ENCODE measurements at regions not wholly inside any gene's neighbourhood (a gene's known extent, or its start where the extent isn't known, plus 50 kb on each side); places are given as distances from the start of the nearest gene placed in this dataset.
A peak's percentile ranks its signal among the peaks of the same experiment; 100 is the strongest.

DNA sequence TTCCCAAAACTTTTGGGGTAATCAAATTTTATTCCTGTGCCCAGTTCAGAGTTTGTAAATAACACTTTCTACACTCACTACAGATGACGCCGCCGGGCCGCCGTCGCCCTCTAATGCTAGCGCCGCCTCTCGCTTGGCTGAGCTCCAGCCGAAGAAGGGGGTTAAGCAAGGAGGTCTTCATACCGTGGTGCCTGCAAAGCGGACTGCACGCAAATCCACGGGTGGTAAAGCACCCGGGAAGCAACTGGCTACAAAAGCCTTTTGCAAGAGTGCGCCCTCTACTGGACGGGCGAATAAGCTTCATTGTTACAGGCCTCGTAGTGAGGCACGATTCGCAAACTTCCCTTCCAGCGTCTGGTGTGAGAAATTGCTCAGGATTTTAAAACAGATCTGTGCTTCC is 280.4 kb downstream of the MEF2C start:
- Histone ChIP-seq H3K4me3 (ENCODE audit: low read length in 2 of 2) (no peak overlapping the region), H3K36me3 (ENCODE audit: control insufficient read depth in 1 of 2, insufficient read depth in 2 of 2, low read length in 1 of 2) (no peaks in the 10 kb centered on the region), H3K9me3 (ENCODE audit: control insufficient read depth, low read length) (no peaks in the 10 kb centered on the region), H3K4me1 (ENCODE audit: control insufficient read depth in 1 of 2, insufficient read depth in 2 of 2, low read length in 2 of 2) (no peaks in the 10 kb centered on the region), H3K27me3 (ENCODE audit: control insufficient read depth in 1 of 2, insufficient read depth in 2 of 2, low read length in 1 of 2) (no peaks in the 10 kb centered on the region), H3K27ac (ENCODE audit: low read depth in 1 of 2, low read length in 2 of 2) (no peak overlapping the region)
- 89 to 90% methylated on average over 22 of the region's 22 CpGs for WGBS, 2 donors
- intact Hi-C loops (cut with DNase I): no loop called here
- DNase-seq (peak in 1 of 2 donors; percentile 65), ATAC-seq (ENCODE audit: low FRiP score) (no peak)

DNA sequence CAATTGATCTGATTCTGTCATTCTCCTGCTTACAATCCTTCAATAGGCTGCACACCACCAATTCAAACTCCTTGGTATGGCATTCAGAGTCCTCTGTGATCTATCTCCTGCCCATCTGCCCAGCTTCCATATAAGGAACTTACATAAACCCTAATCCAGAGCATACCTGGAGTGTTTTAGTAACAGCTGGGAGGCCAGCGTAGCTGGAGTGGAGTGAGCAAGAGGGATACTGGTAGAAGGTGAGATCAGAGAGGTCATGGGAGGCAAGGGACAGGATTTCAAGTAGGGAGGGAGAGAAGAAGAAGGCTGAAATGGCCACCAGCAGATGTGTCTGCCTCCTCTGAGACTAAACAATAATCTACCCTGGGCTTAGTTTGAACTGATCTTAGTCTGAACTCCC is 288.5 kb downstream of the MEF2C start:
- Histone ChIP-seq H3K36me3 (ENCODE audit: control insufficient read depth in 1 of 2, insufficient read depth in 2 of 2, low read length in 1 of 2) (no peaks in the 10 kb centered on the region), H3K27me3 (ENCODE audit: control insufficient read depth in 1 of 2, insufficient read depth in 2 of 2, low read length in 1 of 2) (no peaks in the 10 kb centered on the region), H3K4me1 (ENCODE audit: control insufficient read depth in 1 of 2, insufficient read depth in 2 of 2, low read length in 2 of 2) (no peaks in the 10 kb centered on the region), H3K9me3 (ENCODE audit: control insufficient read depth, low read length) (no peaks in the 10 kb centered on the region), H3K4me3 (ENCODE audit: low read length in 2 of 2) (no peak overlapping the region), H3K27ac (ENCODE audit: low read depth in 1 of 2, low read length in 2 of 2) (no peak overlapping the region)
- intact Hi-C loops (cut with DNase I): no loop called here
- 67 to 75% methylated on average over 1 of the region's 1 CpG for WGBS, 2 donors
- DNase-seq (no peak), ATAC-seq (ENCODE audit: low FRiP score) (no peak)

DNA sequence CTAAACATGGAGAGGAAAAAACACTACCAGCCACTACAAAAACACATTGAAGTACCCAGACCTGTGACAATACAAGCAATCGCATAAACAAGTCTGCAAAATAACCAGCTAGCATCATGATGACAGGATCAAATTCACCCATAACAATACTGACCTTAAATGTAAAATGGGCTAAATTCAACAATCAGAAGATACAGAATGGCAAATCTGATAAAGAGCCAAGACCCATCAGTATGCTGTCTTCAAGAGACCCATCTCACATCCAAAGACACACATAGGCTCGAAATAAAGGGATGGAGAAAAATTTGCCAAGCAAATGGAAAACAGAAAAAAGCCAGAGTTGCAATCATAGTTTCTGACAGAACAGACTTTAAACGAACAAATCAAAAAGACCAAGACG is 294.4 kb downstream of the MEF2C start:
- Histone ChIP-seq H3K36me3 (ENCODE audit: control insufficient read depth in 1 of 2, insufficient read depth in 2 of 2, low read length in 1 of 2) (no peaks in the 10 kb centered on the region), H3K27me3 (ENCODE audit: control insufficient read depth in 1 of 2, insufficient read depth in 2 of 2, low read length in 1 of 2) (no peaks in the 10 kb centered on the region), H3K27ac (ENCODE audit: low read depth in 1 of 2, low read length in 2 of 2) (no peak overlapping the region), H3K4me3 (ENCODE audit: low read length in 2 of 2) (no peak overlapping the region), H3K4me1 (ENCODE audit: control insufficient read depth in 1 of 2, insufficient read depth in 2 of 2, low read length in 2 of 2) (no peaks in the 10 kb centered on the region), H3K9me3 (ENCODE audit: control insufficient read depth, low read length) (peaks cover 1% of the 10 kb centered on the region)
- ATAC-seq (ENCODE audit: low FRiP score) (no peak), DNase-seq (no peak)
- intact Hi-C loops (cut with DNase I): no loop called here
- WGBS, 2 donors: 81 to 85% methylated on average over 4 of the region's 4 CpGs

DNA sequence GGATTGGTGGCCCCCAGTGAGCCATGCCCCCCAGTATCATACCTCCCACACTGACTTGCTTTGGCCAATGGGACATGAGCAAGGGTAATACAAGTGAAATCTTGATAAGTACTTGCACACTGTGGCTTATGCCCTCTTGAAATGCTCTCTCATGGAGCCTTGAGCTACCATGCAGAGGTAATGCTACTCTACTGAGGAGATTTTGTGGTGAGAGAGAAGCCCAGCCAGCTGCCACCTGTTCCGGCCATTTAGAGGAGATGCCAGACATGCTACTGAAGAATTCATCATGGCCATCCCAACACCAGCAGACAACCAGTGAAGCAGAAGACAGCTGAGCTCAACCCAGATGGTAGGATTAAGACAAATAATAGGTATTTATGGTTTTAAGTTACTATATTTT is 299.5 kb downstream of the MEF2C start:
- no peak overlapping the region for H3K27ac ChIP-seq (ENCODE audit: low read depth in 1 of 2, low read length in 2 of 2)
- H3K9me3 ChIP-seq (ENCODE audit: control insufficient read depth, low read length): peaks cover 1% of the 10 kb centered on the region
- intact Hi-C loops (cut with DNase I): no loop called here
- H3K4me3 ChIP-seq (ENCODE audit: low read length in 2 of 2): no peak overlapping the region
- DNase-seq (no peak), ATAC-seq (ENCODE audit: low FRiP score) (no peak)
- H3K4me1 ChIP-seq (ENCODE audit: control insufficient read depth in 1 of 2, insufficient read depth in 2 of 2, low read length in 2 of 2): no peaks in the 10 kb centered on the region
- 89 to 95% methylated on average over 1 of the region's 1 CpG for WGBS, 2 donors
- no peaks in the 10 kb centered on the region for H3K27me3 ChIP-seq (ENCODE audit: control insufficient read depth in 1 of 2, insufficient read depth in 2 of 2, low read length in 1 of 2)
- no peaks in the 10 kb centered on the region for H3K36me3 ChIP-seq (ENCODE audit: control insufficient read depth in 1 of 2, insufficient read depth in 2 of 2, low read length in 1 of 2)

DNA sequence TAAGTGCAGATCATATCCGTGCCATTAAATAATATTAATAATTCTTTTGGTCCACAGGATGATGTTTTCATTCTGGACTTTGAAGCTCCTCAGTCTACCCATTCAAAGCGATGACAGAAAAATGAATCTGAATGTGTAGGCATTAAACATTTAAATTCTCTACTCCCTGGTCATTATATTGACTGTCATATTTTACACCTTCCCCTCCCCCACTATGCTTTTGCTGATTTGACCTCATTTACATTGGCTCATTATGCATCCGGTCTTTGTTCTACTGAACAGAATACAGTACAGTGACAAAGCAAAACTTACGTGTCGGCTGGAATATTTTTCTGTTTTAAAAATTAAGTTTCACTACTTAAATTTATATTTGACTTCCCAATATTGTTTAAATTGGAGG is 289.7 kb upstream of the TMEM161B start:
- Histone ChIP-seq H3K27me3 (ENCODE audit: control insufficient read depth in 1 of 2, insufficient read depth in 2 of 2, low read length in 1 of 2) (no peaks in the 10 kb centered on the region), H3K4me1 (ENCODE audit: control insufficient read depth in 1 of 2, insufficient read depth in 2 of 2, low read length in 2 of 2) (no peaks in the 10 kb centered on the region), H3K36me3 (ENCODE audit: control insufficient read depth in 1 of 2, insufficient read depth in 2 of 2, low read length in 1 of 2) (no peaks in the 10 kb centered on the region), H3K4me3 (ENCODE audit: low read length in 2 of 2) (no peak overlapping the region), H3K27ac (ENCODE audit: low read depth in 1 of 2, low read length in 2 of 2) (no peak overlapping the region), H3K9me3 (ENCODE audit: control insufficient read depth, low read length) (no peaks in the 10 kb centered on the region)
- DNase-seq (no peak), ATAC-seq (ENCODE audit: low FRiP score) (no peak)
- intact Hi-C loops (cut with DNase I): no loop called here
- 86 to 89% methylated on average over 5 of the region's 5 CpGs for WGBS, 2 donors

DNA sequence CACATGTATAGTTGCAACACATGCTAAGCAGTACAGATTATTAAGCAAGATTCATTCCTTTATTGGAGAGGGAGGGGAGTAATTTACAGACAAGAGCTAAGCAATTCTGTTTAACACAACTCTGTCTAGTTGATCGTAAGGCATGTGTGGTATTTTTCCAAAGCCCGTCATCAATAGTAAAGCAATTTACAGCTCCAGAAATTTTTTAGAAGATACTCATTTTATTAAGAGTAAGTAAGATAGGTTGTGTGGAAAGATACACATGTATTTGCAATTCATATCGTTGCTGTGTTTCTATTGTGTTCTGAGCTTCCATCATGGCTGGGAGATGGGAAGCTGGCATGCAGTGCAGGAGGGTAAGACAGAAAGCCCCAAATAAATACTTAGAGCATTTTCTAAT is 289.2 kb upstream of the TMEM161B start:
- 74 to 76% methylated on average over 3 of the region's 3 CpGs for WGBS, 2 donors

DNA sequence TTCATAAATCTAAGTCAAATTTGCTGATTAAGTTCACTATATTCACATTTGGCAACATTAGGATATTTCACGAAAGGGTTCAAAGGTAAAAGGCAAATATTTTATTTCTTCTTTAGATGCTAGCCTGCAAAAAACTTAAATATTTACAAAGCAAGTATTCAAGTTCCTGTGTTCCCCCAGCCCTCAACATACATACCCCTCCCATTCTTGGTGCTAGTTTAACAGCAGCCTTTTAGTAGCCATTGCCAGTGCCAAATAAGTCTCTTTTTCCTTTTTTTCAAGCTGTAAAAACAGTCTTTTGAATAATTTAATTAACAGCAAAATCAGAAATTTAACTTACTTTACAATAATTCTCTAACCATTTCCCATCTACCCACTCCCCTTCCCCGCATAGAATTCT is 288.5 kb upstream of the TMEM161B start:
- Histone ChIP-seq H3K9me3 (ENCODE audit: control insufficient read depth, low read length) (no peaks in the 10 kb centered on the region), H3K4me3 (ENCODE audit: low read length in 2 of 2) (no peak overlapping the region), H3K27ac (ENCODE audit: low read depth in 1 of 2, low read length in 2 of 2) (no peak overlapping the region), H3K27me3 (ENCODE audit: control insufficient read depth in 1 of 2, insufficient read depth in 2 of 2, low read length in 1 of 2) (no peaks in the 10 kb centered on the region), H3K36me3 (ENCODE audit: control insufficient read depth in 1 of 2, insufficient read depth in 2 of 2, low read length in 1 of 2) (no peaks in the 10 kb centered on the region), H3K4me1 (ENCODE audit: control insufficient read depth in 1 of 2, insufficient read depth in 2 of 2, low read length in 2 of 2) (no peaks in the 10 kb centered on the region)
- WGBS, 2 donors: 77 to 84% methylated on average over 2 of the region's 2 CpGs
- intact Hi-C loops (cut with DNase I): no loop called here
- ATAC-seq (ENCODE audit: low FRiP score) (no peak), DNase-seq (no peak)

More for the DNA sequence above, 289.2 kb upstream of the TMEM161B start:
- DNase-seq (no peak), ATAC-seq (ENCODE audit: low FRiP score) (no peak)
- Histone ChIP-seq H3K36me3 (ENCODE audit: control insufficient read depth in 1 of 2, insufficient read depth in 2 of 2, low read length in 1 of 2) (no peaks in the 10 kb centered on the region), H3K27ac (ENCODE audit: low read depth in 1 of 2, low read length in 2 of 2) (no peak overlapping the region), H3K4me3 (ENCODE audit: low read length in 2 of 2) (no peak overlapping the region), H3K27me3 (ENCODE audit: control insufficient read depth in 1 of 2, insufficient read depth in 2 of 2, low read length in 1 of 2) (no peaks in the 10 kb centered on the region), H3K4me1 (ENCODE audit: control insufficient read depth in 1 of 2, insufficient read depth in 2 of 2, low read length in 2 of 2) (no peaks in the 10 kb centered on the region), H3K9me3 (ENCODE audit: control insufficient read depth, low read length) (no peaks in the 10 kb centered on the region)
- intact Hi-C loops (cut with DNase I): no loop called here

DNA sequence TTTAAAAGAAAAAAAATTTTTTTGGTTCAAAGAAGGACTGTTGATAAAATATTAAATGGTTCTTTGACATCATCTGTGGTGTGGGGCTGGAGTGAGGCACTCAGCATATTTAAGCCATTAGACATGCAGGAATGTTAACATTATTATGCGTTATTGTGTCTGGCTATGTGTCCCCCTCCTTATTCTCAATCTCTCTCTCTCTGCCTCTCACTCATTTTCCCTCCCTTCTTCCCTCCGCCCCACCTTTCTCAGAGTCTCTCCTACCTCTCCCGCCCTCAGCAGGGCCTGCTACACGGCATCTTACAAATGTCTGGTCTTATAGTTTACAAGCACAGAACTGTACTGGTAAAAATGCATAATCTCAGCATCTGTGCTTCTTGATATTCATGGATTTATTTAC is 287.8 kb upstream of the TMEM161B start:
- intact Hi-C loops (cut with DNase I): no loop called here

DNA sequence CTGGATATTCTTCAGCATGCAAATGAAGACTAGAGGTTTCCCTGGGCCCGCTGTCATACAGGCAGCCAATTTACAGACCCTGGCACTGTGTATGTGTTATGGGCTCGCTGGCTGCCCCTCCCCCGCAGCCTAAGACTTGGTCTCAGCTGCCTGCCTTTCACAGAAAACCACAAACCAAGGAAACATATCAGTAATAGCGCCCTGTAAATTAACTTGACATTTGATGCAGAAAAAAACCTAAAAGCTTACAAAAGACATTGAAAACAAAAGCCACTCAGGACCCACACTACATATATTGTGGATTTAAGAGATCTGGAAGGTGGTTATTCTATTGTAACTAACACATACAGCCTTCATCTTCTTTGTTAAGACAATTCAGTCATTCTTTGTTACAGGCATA is 287.0 kb upstream of the TMEM161B start:
- Histone ChIP-seq H3K4me3 (ENCODE audit: low read length in 2 of 2) (no peak overlapping the region), H3K27ac (ENCODE audit: low read depth in 1 of 2, low read length in 2 of 2) (no peak overlapping the region), H3K27me3 (ENCODE audit: control insufficient read depth in 1 of 2, insufficient read depth in 2 of 2, low read length in 1 of 2) (no peaks in the 10 kb centered on the region), H3K9me3 (ENCODE audit: control insufficient read depth, low read length) (no peaks in the 10 kb centered on the region), H3K36me3 (ENCODE audit: control insufficient read depth in 1 of 2, insufficient read depth in 2 of 2, low read length in 1 of 2) (no peaks in the 10 kb centered on the region), H3K4me1 (ENCODE audit: control insufficient read depth in 1 of 2, insufficient read depth in 2 of 2, low read length in 2 of 2) (no peaks in the 10 kb centered on the region)
- WGBS, 2 donors: 17 to 21% methylated on average over 4 of the region's 4 CpGs
- ATAC-seq (ENCODE audit: low FRiP score): no peak
- intact Hi-C loops (cut with DNase I): no loop called here
- no peak for DNase-seq

More for the DNA sequence above, 287.8 kb upstream of the TMEM161B start:
- no peak overlapping the region for H3K27ac ChIP-seq (ENCODE audit: low read depth in 1 of 2, low read length in 2 of 2)
- no peak overlapping the region for H3K4me3 ChIP-seq (ENCODE audit: low read length in 2 of 2)
- no peaks in the 10 kb centered on the region for H3K9me3 ChIP-seq (ENCODE audit: control insufficient read depth, low read length)
- 27 to 40% methylated on average over 4 of the region's 4 CpGs for WGBS, 2 donors
- ATAC-seq (ENCODE audit: low FRiP score) (peak; percentile 26), DNase-seq (no peak)
- no peaks in the 10 kb centered on the region for H3K36me3 ChIP-seq (ENCODE audit: control insufficient read depth in 1 of 2, insufficient read depth in 2 of 2, low read length in 1 of 2)
- H3K4me1 ChIP-seq (ENCODE audit: control insufficient read depth in 1 of 2, insufficient read depth in 2 of 2, low read length in 2 of 2): no peaks in the 10 kb centered on the region
- no peaks in the 10 kb centered on the region for H3K27me3 ChIP-seq (ENCODE audit: control insufficient read depth in 1 of 2, insufficient read depth in 2 of 2, low read length in 1 of 2)

Measured in aorta (tissue), 5 donors.